Suprapubic skin (tissue), 4 donors: ENCODE measurements at regions not wholly inside any gene's neighbourhood (a gene's known extent, or its start where the extent isn't known, plus 50 kb on each side); places are given as distances from the start of the nearest gene placed in this dataset.

Experiments used
- DNase-seq, 2 donors: peaks; one replicate each; pipeline ENCODE4 v3.0.0-alpha.2; 2019; ENCODE audit warnings: low spot score in 2 of 2
- H3K27ac ChIP-seq: fragments of 200-600 bp; sonication (generic); one replicate; pipeline ENCODE4 v1.5.1; 2019
- H3K27me3 ChIP-seq: fragments of 200-600 bp; sonication (generic); one replicate; pipeline ENCODE4 v1.5.1; 2019
- H3K36me3 ChIP-seq: fragments of 200-600 bp; sonication (generic); one replicate; pipeline ENCODE4 v1.5.1; 2019
- H3K4me1 ChIP-seq: fragments of 200-600 bp; sonication (generic); one replicate; pipeline ENCODE4 v1.5.1; 2019
- H3K4me3 ChIP-seq: fragments of 200-600 bp; sonication (generic); one replicate; pipeline ENCODE4 v1.5.1; 2019; ENCODE audit warnings: mild to moderate bottlenecking
- H3K9me3 ChIP-seq: fragments of 200-600 bp; sonication (generic); one replicate; pipeline ENCODE4 v1.5.1; 2019
- EP300 ChIP-seq: sonication (generic); formaldehyde crosslinking; IDR thresholded peaks from one replicate; pipeline ENCODE4 v1.6.1; 2017; ENCODE audit warnings: antibody characterized with exemption
- POLR2A ChIP-seq, 2 donors: fragments of 450-650 bp; IDR thresholded peaks; one replicate each; pipeline ENCODE4 v1.6.1; 2017; ENCODE audit warnings: antibody characterized with exemption in 2 of 2, mild to moderate bottlenecking in 2 of 2, moderate library complexity in 2 of 2
- POLR2AphosphoS5 ChIP-seq, 3 donors: sonication (generic); formaldehyde crosslinking; IDR thresholded peaks; one replicate each; pipeline ENCODE4 v1.6.1; 2017; ENCODE audit warnings: antibody characterized with exemption in 3 of 3
- WGBS: methylation state at CpG from one replicate; pipeline ENCODE4 v1.1.5; 2018; 5-methylcytosine and 5-hydroxymethylcytosine counted together
- TF ChIP-seq, protein P1 (sequence below), 2 donors: fragments of 200-600 bp in 1 of 2; fragments of 450-650 bp in 1 of 2; sonication (generic) in 1 of 2; IDR thresholded peaks; one replicate each; pipeline ENCODE4 v1.5.1; 2016 to 2019; ENCODE audit warnings: antibody characterized with exemption in 2 of 2, mild to moderate bottlenecking in 1 of 2, moderate library complexity in 1 of 2

- TF ChIP-seq, protein P1, sequence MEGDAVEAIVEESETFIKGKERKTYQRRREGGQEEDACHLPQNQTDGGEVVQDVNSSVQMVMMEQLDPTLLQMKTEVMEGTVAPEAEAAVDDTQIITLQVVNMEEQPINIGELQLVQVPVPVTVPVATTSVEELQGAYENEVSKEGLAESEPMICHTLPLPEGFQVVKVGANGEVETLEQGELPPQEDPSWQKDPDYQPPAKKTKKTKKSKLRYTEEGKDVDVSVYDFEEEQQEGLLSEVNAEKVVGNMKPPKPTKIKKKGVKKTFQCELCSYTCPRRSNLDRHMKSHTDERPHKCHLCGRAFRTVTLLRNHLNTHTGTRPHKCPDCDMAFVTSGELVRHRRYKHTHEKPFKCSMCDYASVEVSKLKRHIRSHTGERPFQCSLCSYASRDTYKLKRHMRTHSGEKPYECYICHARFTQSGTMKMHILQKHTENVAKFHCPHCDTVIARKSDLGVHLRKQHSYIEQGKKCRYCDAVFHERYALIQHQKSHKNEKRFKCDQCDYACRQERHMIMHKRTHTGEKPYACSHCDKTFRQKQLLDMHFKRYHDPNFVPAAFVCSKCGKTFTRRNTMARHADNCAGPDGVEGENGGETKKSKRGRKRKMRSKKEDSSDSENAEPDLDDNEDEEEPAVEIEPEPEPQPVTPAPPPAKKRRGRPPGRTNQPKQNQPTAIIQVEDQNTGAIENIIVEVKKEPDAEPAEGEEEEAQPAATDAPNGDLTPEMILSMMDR (IDR thresholded peaks at IDR 0.05): no peak
- TF ChIP-seq POLR2AphosphoS5 (IDR thresholded peaks at IDR 0.05): no peak
- no peak for TF ChIP-seq POLR2A (IDR thresholded peaks at IDR 0.05)
- TF ChIP-seq EP300: no peak
- Histone ChIP-seq H3K36me3 (no peaks in the 10 kb centered on the region), H3K4me3 (no peak overlapping the region), H3K27ac (no peak overlapping the region), H3K4me1 (no peaks in the 10 kb centered on the region), H3K27me3 (no peaks in the 10 kb centered on the region), H3K9me3 (no peaks in the 10 kb centered on the region)
- WGBS: 68% methylated on average over 3 of the region's 3 CpGs
- DNase-seq: no peak
These were observed 494.0 kb downstream of the KIF20B start for GRCh38 chr10:90195288-90195840.

GRCh38 chr10:90197766-90198165 is 496.4 kb downstream of the KIF20B start:
- Histone ChIP-seq H3K4me1 (no peaks in the 10 kb centered on the region), H3K36me3 (no peaks in the 10 kb centered on the region), H3K27me3 (no peaks in the 10 kb centered on the region), H3K9me3 (no peaks in the 10 kb centered on the region), H3K4me3 (no peak overlapping the region), H3K27ac (no peak overlapping the region)
- TF ChIP-seq POLR2A (IDR thresholded peaks at IDR 0.05): no peak
- TF ChIP-seq, protein P1 (IDR thresholded peaks at IDR 0.05): no peak
- no peak for TF ChIP-seq EP300
- TF ChIP-seq POLR2AphosphoS5 (IDR thresholded peaks at IDR 0.05): no peak
- no peak for DNase-seq

DNA sequence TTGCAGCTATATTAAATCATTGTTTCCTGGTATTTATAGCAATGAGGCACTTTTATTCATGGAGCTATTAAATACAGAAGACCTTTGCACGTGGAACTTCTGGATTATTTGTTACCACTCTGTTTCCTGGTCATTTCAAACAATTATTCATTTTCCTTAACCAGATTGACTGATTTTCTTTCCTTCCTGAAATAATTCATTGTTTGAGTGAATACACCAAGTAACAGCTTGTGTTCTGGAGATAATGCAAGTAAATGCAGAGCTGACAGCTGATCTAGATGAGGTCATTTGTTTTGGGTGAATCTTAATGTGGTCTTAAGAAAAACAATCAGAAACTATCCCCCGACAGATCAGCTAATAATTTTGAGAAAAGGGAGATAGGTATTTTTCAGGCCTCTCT is 497.7 kb downstream of the KIF20B start:
- Histone ChIP-seq H3K36me3 (no peaks in the 10 kb centered on the region), H3K9me3 (no peaks in the 10 kb centered on the region), H3K27me3 (no peaks in the 10 kb centered on the region), H3K4me3 (no peak overlapping the region), H3K27ac (no peak overlapping the region), H3K4me1 (no peaks in the 10 kb centered on the region)
- WGBS: 60% methylated on average over 2 of the region's 2 CpGs
- TF ChIP-seq, protein P1 (IDR thresholded peaks at IDR 0.05): no peak
- TF ChIP-seq POLR2A (IDR thresholded peaks at IDR 0.05) (no peak), POLR2AphosphoS5 (IDR thresholded peaks at IDR 0.05) (no peak), EP300 (no peak)
- DNase-seq: no peak

GRCh38 chr10:90199513-90199912 is 498.1 kb downstream of the KIF20B start:
- no peaks in the 10 kb centered on the region for H3K27me3 ChIP-seq
- TF ChIP-seq POLR2AphosphoS5 (IDR thresholded peaks at IDR 0.05): no peak
- TF ChIP-seq, protein P1 (IDR thresholded peaks at IDR 0.05): no peak
- no peak for TF ChIP-seq EP300
- TF ChIP-seq POLR2A (IDR thresholded peaks at IDR 0.05): no peak
- no peaks in the 10 kb centered on the region for H3K36me3 ChIP-seq
- H3K9me3 ChIP-seq: no peaks in the 10 kb centered on the region
- no peak overlapping the region for H3K4me3 ChIP-seq
- peaks cover 2% of the 10 kb centered on the region for H3K4me1 ChIP-seq
- no peak for DNase-seq
- no peak overlapping the region for H3K27ac ChIP-seq

- Histone ChIP-seq H3K4me3 (no peak overlapping the region), H3K27me3 (no peaks in the 10 kb centered on the region), H3K27ac (no peak overlapping the region), H3K9me3 (no peaks in the 10 kb centered on the region), H3K4me1 (peaks cover 5% of the 10 kb centered on the region), H3K36me3 (no peaks in the 10 kb centered on the region)
- 38% methylated on average over 6 of the region's 6 CpGs for WGBS
- DNase-seq: no peak
- TF ChIP-seq POLR2AphosphoS5 (IDR thresholded peaks at IDR 0.05) (no peak), EP300 (no peak), POLR2A (IDR thresholded peaks at IDR 0.05) (no peak)
- TF ChIP-seq, protein P1 (IDR thresholded peaks at IDR 0.05): no peak
These were observed 503.0 kb downstream of the KIF20B start for GRCh38 chr10:90204131-90204955.
